ENCODE measurements at regions not wholly inside any gene's neighbourhood (a gene's known extent, or its start where the extent isn't known, plus 50 kb on each side); places are given as distances from the start of the nearest gene placed in this dataset.
"Not testable (repeated sequence)": the region's sequence is repeated elsewhere in the genome, so short reads cannot be mapped to it uniquely, and the experiment has no call there.

DNA sequence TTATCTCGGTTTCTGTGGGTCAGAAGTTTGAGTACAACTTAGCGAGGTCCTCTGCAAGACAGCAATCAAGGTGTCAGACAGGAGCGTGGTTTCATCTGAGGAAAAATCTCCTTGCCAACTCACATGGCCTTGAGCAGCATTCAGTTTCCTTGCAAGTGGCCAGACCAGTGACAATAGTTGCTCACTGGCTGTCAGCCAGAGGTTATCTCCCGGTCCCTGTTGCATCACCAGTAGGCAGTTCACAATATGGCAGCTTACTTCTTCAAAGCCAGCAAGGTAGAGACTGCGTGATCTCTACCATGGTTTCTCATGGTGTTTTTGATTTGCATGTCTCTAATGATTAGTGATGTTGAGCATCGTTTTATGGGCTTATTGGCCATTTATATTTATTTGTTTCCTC is 143.8 kb upstream of the DAAM1 start:
- no peak for DNase-seq
- Histone ChIP-seq H3K9me3 (replicated peaks) (no peaks in the 10 kb centered on the region), H3K36me3 (no peaks in the 10 kb centered on the region), H3K4me3 (no peak overlapping the region), H3K27me3 (ENCODE audit: low read depth) (no peaks in the 10 kb centered on the region), H3K27ac (replicated peaks) (no peak overlapping the region), H3K4me1 (no peaks in the 10 kb centered on the region)
- intact Hi-C loops (cut with micrococcal nuclease) = no loop called here
- TF ChIP-seq, protein P1, sequence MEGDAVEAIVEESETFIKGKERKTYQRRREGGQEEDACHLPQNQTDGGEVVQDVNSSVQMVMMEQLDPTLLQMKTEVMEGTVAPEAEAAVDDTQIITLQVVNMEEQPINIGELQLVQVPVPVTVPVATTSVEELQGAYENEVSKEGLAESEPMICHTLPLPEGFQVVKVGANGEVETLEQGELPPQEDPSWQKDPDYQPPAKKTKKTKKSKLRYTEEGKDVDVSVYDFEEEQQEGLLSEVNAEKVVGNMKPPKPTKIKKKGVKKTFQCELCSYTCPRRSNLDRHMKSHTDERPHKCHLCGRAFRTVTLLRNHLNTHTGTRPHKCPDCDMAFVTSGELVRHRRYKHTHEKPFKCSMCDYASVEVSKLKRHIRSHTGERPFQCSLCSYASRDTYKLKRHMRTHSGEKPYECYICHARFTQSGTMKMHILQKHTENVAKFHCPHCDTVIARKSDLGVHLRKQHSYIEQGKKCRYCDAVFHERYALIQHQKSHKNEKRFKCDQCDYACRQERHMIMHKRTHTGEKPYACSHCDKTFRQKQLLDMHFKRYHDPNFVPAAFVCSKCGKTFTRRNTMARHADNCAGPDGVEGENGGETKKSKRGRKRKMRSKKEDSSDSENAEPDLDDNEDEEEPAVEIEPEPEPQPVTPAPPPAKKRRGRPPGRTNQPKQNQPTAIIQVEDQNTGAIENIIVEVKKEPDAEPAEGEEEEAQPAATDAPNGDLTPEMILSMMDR (IDR thresholded peaks at IDR 0.05; ENCODE audit: borderline replicate concordance) = no peak

DNA sequence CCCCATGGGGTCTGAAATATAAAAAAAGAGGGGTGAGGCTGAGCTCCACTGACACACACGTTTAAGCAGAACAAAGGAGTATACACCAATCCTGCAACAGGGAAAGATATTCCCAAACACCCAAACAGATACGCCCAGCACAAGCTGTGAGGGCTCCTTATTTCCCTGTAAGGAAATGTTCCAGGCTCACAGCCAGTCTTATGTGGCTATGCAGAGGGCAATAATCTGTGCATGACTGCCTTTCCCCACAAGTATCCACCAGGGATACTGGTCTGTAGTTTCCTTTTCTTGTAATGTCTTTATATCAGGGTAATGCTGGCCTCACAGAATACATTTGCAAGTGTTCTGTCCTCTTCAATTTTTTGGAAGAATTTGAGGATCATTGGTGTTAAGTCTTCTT is 141.7 kb upstream of the DAAM1 start:
- H3K4me1 ChIP-seq = no peaks in the 10 kb centered on the region
- TF ChIP-seq, protein P1 (IDR thresholded peaks at IDR 0.05; ENCODE audit: borderline replicate concordance) = no peak
- intact Hi-C loops (cut with micrococcal nuclease) = no loop called here
- no peak for DNase-seq
- no peaks in the 10 kb centered on the region for H3K9me3 ChIP-seq (replicated peaks)
- no peaks in the 10 kb centered on the region for H3K36me3 ChIP-seq
- no peak overlapping the region for H3K4me3 ChIP-seq
- H3K27ac ChIP-seq (replicated peaks) = no peak overlapping the region
- H3K27me3 ChIP-seq (ENCODE audit: low read depth) = peaks cover 8% of the 10 kb centered on the region

DNA sequence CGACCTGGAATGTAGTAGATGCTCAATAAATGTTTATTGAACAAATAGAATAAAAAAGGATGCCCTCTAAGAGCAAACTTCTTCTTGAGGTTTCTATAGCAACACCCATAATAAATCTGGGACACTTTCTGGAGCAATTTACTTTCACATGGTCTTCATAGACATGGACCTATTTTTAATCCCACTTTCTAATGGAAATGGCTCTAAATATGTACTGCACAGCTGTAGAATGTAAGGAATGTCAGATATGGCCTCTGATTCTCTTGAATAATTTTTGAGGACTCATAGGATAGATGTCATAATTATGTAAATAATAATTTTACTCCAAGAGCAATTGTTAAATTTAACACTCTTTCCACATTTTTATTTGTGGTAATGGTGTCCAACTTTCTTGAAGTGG is 133.5 kb upstream of the DAAM1 start:
- no peak for DNase-seq
- H3K27ac ChIP-seq (replicated peaks) = no peak overlapping the region
- peaks cover 8% of the 10 kb centered on the region for H3K27me3 ChIP-seq (ENCODE audit: low read depth)
- H3K4me3 ChIP-seq = no peak overlapping the region
- H3K36me3 ChIP-seq = no peaks in the 10 kb centered on the region
- H3K4me1 ChIP-seq = no peaks in the 10 kb centered on the region
- intact Hi-C loops (cut with micrococcal nuclease) = loop anchor here (2.0 kb wide), 1 partner anchor 554 kb away; no protein-coding TSS in a partner anchor
- no peaks in the 10 kb centered on the region for H3K9me3 ChIP-seq (replicated peaks)
- TF ChIP-seq, protein P1 (IDR thresholded peaks at IDR 0.05; ENCODE audit: borderline replicate concordance) = no peak

DNA sequence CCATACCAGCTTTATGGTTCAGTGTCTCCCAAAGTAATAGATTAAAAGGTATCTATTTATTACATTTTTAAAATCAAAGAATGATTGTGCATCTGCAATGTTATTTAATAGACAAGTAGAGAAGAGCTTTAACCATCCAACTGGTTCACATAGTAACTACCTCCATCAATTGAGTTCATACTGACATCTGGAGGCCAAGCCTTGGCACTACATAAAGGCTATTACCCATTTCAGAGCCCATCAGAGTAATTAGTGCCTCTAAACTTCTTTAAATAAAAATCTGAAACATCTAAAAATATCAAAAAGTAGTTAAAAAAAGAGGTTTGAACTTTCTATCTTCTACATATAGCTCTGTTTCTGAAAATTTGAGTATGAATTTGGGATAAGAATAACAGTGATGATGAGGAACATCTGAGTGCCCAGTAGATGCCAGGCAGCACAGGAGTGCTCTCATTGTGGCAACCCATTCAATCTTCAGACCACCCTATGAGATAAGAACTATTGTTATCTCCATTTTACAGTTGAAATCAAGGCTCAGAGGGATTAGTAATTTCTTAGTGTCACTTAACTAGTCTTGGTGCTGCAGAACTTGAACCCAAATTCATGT is 132.9 kb upstream of the DAAM1 start:
- TF ChIP-seq, protein P1 (IDR thresholded peaks at IDR 0.05; ENCODE audit: borderline replicate concordance) = peak; percentile 80
- Histone ChIP-seq H3K4me3 (no peak overlapping the region), H3K27ac (replicated peaks) (no peak overlapping the region), H3K36me3 (no peaks in the 10 kb centered on the region), H3K9me3 (replicated peaks) (no peaks in the 10 kb centered on the region), H3K27me3 (ENCODE audit: low read depth) (peaks cover 3% of the 10 kb centered on the region), H3K4me1 (no peaks in the 10 kb centered on the region)
- DNase-seq = no peak
- intact Hi-C loops (cut with micrococcal nuclease) = loop anchor here (2.0 kb wide), 1 partner anchor 555 kb away; no protein-coding TSS in a partner anchor

DNA sequence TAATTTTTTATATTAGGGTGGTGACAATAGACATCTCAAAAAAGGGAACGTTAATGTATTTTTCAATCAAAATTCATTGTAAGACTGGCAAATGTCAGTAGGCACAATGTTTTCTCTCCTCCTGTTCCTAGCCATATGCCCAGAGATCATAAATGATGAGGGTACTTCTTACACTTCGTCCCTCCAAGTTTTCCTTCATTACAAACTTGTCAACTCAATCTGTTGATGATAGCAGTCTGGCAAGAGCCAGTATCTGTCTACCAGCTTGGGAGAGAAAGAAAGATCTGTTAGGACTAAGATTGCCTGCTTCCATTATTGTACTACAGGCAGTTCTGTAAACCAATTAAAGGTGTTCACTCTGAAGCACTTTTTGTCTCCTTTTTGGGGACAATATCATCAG is 130.9 kb upstream of the DAAM1 start:
- Histone ChIP-seq H3K4me1 (no peaks in the 10 kb centered on the region), H3K9me3 (replicated peaks) (peaks cover 8% of the 10 kb centered on the region), H3K4me3 (no peak overlapping the region), H3K27me3 (ENCODE audit: low read depth) (no peaks in the 10 kb centered on the region), H3K36me3 (no peaks in the 10 kb centered on the region), H3K27ac (replicated peaks) (no peak overlapping the region)
- TF ChIP-seq, protein P1 (IDR thresholded peaks at IDR 0.05; ENCODE audit: borderline replicate concordance) = no peak
- DNase-seq = no peak
- intact Hi-C loops (cut with micrococcal nuclease) = no loop called here

DNA sequence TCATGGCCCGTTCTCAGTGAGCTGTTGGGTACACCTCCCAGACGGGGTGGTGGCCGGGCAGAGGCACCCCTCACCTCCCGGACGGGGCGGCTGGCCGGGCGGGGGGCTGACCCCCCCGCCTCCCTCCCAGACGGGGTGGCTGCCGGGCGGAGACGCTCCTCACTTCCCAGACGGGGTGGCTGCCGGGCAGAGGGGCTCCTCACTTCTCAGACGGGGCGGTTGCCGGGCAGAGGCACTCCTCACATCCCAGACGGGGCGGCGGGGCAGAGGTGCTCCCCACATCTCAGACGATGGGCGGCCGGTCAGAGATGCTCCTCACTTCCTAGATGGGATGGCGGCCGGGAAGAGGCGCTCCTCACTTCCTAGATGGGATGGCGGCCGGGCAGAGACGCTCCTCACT is 129.7 kb upstream of the DAAM1 start:
- intact Hi-C loops (cut with micrococcal nuclease); H3K4me3 ChIP-seq; H3K36me3 ChIP-seq; DNase-seq; H3K4me1 ChIP-seq; H3K27ac ChIP-seq (replicated peaks); H3K27me3 ChIP-seq (ENCODE audit: low read depth): not testable (repeated sequence)
- H3K9me3 ChIP-seq (replicated peaks) = peaks cover 20% of the 10 kb centered on the region

All from left ventricle myocardium inferior (tissue), 1 donor.